Upper lobe of left lung (tissue), 6 donors: ENCODE measurements at regions not wholly inside any gene's neighbourhood (a gene's known extent, or its start where the extent isn't known, plus 50 kb on each side); places are given as distances from the start of the nearest gene placed in this dataset.
"Not testable (repeated sequence)": the region's sequence is repeated elsewhere in the genome, so short reads cannot be mapped to it uniquely, and the experiment has no call there.

Experiments used
- ATAC-seq, 2 donors: fragments of 200-7000 bp; cut with Tn5 transposase; one replicate each; pipeline ENCODE4 v1.9.1; 2022; ENCODE audit warnings: mild to moderate bottlenecking in 2 of 2, moderate library complexity in 2 of 2; ENCODE audit not compliant: low FRiP score in 2 of 2
- DNase-seq, 2 donors: peaks; one replicate each; pipeline ENCODE4 v3.0.0-alpha.2; 2019 to 2020
- H3K27ac ChIP-seq, 4 donors: fragments of 200-600 bp; sonication (generic); one replicate each; pipeline ENCODE4 v1.5.1; 2016 to 2019
- H3K27me3 ChIP-seq, 4 donors: fragments of 200-600 bp; sonication (generic); one replicate each; pipeline ENCODE4 v1.5.1; 2017 to 2019
- H3K36me3 ChIP-seq, 4 donors: fragments of 200-600 bp; sonication (generic); one replicate each; pipeline ENCODE4 v1.5.1; 2016 to 2019
- H3K4me1 ChIP-seq, 4 donors: fragments of 200-600 bp; sonication (generic); one replicate each; pipeline ENCODE4 v1.5.1; 2018 to 2019
- H3K4me3 ChIP-seq, 4 donors: fragments of 200-600 bp; sonication (generic); one replicate each; pipeline ENCODE4 v1.5.1; 2017 to 2019; ENCODE audit warnings: mild to moderate bottlenecking in 2 of 4, moderate library complexity in 1 of 4
- H3K9me3 ChIP-seq, 4 donors: fragments of 200-600 bp; sonication (generic); one replicate each; pipeline ENCODE4 v1.5.1; 2018 to 2019
- POLR2A ChIP-seq, 4 donors: fragments of 450-650 bp; IDR thresholded peaks; one replicate each; pipeline ENCODE4 v1.5.1; 2016 to 2017; ENCODE audit warnings: antibody characterized with exemption in 4 of 4, mild to moderate bottlenecking in 2 of 4
- POLR2AphosphoS5 ChIP-seq, 2 donors: sonication (generic); formaldehyde crosslinking; IDR thresholded peaks; one replicate each; pipeline ENCODE4 v1.5.1; 2017; ENCODE audit warnings: antibody characterized with exemption in 2 of 2
- WGBS, 2 donors: methylation state at CpG; one replicate each; pipeline ENCODE4 v1.1.5; 2017 to 2018; 5-methylcytosine and 5-hydroxymethylcytosine counted together
- donor health status: DM: no; HTN: no; CAD: no; lungs with moderate emphysema.
- donor health status: DM: no; HTN: yes; CAD: no; lungs with severe emphysema.

DNA sequence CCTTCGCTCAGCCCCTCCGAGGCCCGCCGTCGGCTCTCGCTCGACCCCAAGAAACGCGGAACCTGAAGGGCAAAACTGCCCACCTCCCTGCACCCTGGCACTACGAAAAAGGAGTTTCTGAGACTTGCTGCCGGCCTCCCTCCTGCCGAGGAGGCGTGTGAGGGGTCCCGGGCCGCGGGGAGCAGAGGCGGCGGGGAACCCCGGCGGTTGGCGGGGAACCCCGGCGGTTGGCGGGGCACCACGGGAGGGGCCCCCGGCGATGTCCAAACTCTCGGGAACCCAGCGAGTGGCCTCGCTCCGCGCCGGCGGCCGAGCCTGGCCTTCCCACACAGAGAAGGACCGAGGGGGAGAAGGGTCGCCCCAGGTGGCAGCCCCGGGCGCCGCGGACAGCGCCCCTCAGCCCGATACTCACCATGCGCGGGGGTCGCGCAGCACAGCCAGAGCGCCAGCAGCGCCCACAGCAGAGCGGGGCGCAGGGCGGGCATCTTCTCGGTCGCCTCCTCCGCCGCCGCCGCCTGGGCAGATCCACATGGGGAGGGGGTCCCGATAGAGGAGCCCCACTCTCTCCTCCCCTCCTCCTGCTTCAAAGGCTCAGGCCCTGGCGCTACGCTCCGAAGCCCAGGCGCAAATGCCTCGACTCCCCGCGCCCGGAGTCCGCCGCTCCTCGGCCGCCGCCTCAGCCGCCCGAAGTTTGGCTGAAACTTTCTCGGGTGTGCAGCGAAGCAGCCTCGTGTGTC, 69.4 kb upstream of the NUDT4B start:
- H3K4me3 ChIP-seq = peak overlapping the region in 2 of 4 donors; percentile 49 to 51
- WGBS, 2 donors = no CpG with 5 or more reads among the region's 77 CpGs
- H3K27me3 ChIP-seq, H3K9me3 ChIP-seq, DNase-seq, H3K36me3 ChIP-seq, H3K4me1 ChIP-seq: not testable (repeated sequence)
- TF ChIP-seq POLR2AphosphoS5 (IDR thresholded peaks at IDR 0.05) (peak in 1 of 2 donors; percentile 51), POLR2A (IDR thresholded peaks at IDR 0.05) (peak in 1 of 4 donors; percentile 82)
- ATAC-seq = peak in 1 of 2 donors; percentile 61
- peak overlapping the region in 2 of 4 donors; percentile 75 to 76 for H3K27ac ChIP-seq

DNA sequence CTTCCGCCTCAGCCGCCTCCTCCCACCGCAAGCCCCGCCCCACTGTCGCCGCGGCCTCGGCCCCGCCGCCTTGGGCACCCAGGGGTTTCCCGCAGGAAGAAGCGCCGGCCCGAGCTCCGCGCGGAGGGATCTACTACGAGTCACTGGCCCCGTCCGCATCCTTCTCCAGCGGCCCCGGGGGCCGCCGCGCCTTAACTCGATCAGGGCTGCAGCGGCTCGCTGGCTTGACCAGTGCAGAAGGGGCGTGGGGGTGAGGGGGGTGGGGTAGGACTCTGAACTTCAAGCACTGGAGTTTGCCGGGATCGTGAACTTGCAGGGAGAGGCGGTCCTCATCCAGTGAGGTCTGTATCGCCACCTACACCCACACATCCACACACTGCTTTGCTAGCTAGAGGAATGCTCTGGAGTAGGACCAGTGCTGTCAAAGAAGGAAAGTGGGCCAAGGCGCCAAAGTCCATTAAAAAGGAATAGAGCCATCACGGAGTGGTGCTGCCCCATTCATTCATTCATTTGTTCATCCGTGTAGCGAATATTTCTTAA, 68.7 kb upstream of the NUDT4B start:
- H3K4me3 ChIP-seq = peak overlapping the region in 1 of 4 donors; percentile 49
- not testable (repeated sequence) for H3K27ac ChIP-seq, DNase-seq, H3K36me3 ChIP-seq, H3K9me3 ChIP-seq, H3K4me1 ChIP-seq, H3K27me3 ChIP-seq
- ATAC-seq = peak in 1 of 2 donors; percentile 81
- WGBS, 2 donors = no CpG with 5 or more reads among the region's 37 CpGs

- not testable (repeated sequence) for H3K27ac ChIP-seq, DNase-seq, H3K36me3 ChIP-seq, ATAC-seq, H3K9me3 ChIP-seq, H3K27me3 ChIP-seq, H3K4me3 ChIP-seq, H3K4me1 ChIP-seq
- WGBS, 2 donors = no CpG with 5 or more reads among the region's 4 CpGs
These were observed 61.8 kb upstream of the NUDT4B start for GRCh38 chr1:148686735-148687134.

GRCh38 chr1:148687376-148687775, 61.2 kb upstream of the NUDT4B start:
- ATAC-seq, H3K36me3 ChIP-seq, H3K27ac ChIP-seq, DNase-seq, H3K4me1 ChIP-seq, H3K4me3 ChIP-seq, H3K27me3 ChIP-seq, H3K9me3 ChIP-seq: not testable (repeated sequence)
- no CpG with 5 or more reads among the region's 2 CpGs for WGBS, 2 donors
